HG02943 (cell line): ENCODE measurements at regions not wholly inside any gene's neighbourhood (a gene's known extent, or its start where the extent isn't known, plus 50 kb on each side); places are given as distances from the start of the nearest gene placed in this dataset.
"Not testable (repeated sequence)": the region's sequence is repeated elsewhere in the genome, so short reads cannot be mapped to it uniquely, and the experiment has no call there.

Source experiments
- ATAC-seq: cut with Tn5 transposase; IDR thresholded peaks from one replicate; pipeline ENCODE4 v1.9.1; 2021; ENCODE audit warnings: mild to moderate bottlenecking, low read depth, moderate library complexity; ENCODE audit not compliant: unreplicated experiment

GRCh38 chr5:106860398-106861044, 810.2 kb downstream of the EFNA5 start:
- ATAC-seq, result no peak

GRCh38 chr5:106858616-106859015, 812.1 kb downstream of the EFNA5 start:
- ATAC-seq, result no peak

- ATAC-seq, result no peak
Observed at GRCh38 chr5:106854922-106855321, 815.8 kb downstream of the EFNA5 start.

GRCh38 chr5:106854105-106854687, 816.5 kb downstream of the EFNA5 start:
- no peak for ATAC-seq

- no peak for ATAC-seq
Observed at GRCh38 chr5:106853266-106853665, 817.5 kb downstream of the EFNA5 start.

GRCh38 chr5:106849266-106849665, 821.5 kb downstream of the EFNA5 start:
- no peak for ATAC-seq

GRCh38 chr5:106843812-106844416, 826.8 kb downstream of the EFNA5 start:
- no peak for ATAC-seq

- ATAC-seq, result no peak
Observed at GRCh38 chr5:106833517-106833916, 837.2 kb downstream of the EFNA5 start.

GRCh38 chr5:106827061-106827460, 843.7 kb downstream of the EFNA5 start:
- ATAC-seq, result no peak

GRCh38 chr5:106825374-106825773, 845.4 kb downstream of the EFNA5 start:
- no peak for ATAC-seq

- no peak for ATAC-seq
Observed at GRCh38 chr5:106822851-106823250, 847.9 kb downstream of the EFNA5 start.

- ATAC-seq, result no peak
Observed at GRCh38 chr5:106818552-106818951, 852.2 kb downstream of the EFNA5 start.

GRCh38 chr5:106814961-106815360, 855.8 kb downstream of the EFNA5 start:
- ATAC-seq, result no peak

GRCh38 chr5:106801554-106801953, 869.2 kb downstream of the EFNA5 start:
- no peak for ATAC-seq

GRCh38 chr5:106797996-106798395, 872.7 kb downstream of the EFNA5 start:
- no peak for ATAC-seq

GRCh38 chr5:106796081-106796480, 874.7 kb downstream of the EFNA5 start:
- ATAC-seq, result no peak

GRCh38 chr5:106784846-106785245, 885.9 kb downstream of the EFNA5 start:
- ATAC-seq, result no peak

- ATAC-seq, result no peak
Observed at GRCh38 chr5:106780355-106780754, 890.4 kb downstream of the EFNA5 start.

- ATAC-seq, result not testable (repeated sequence)
Observed at GRCh38 chr5:106776515-106776914, 894.2 kb downstream of the EFNA5 start.

- no peak for ATAC-seq
Observed at GRCh38 chr5:106768392-106768791, 902.3 kb downstream of the EFNA5 start.

GRCh38 chr5:106766916-106767315, 903.8 kb downstream of the EFNA5 start:
- ATAC-seq, result no peak

- no peak for ATAC-seq
Observed at GRCh38 chr5:106759581-106759980, 911.2 kb downstream of the EFNA5 start.
